NCI-H226 (cell line): ENCODE measurements at regions not wholly inside any gene's neighbourhood (a gene's known extent, or its start where the extent isn't known, plus 50 kb on each side); places are given as distances from the start of the nearest gene placed in this dataset.

ENCODE experiments used
- DNase-seq: peaks from one replicate; pipeline ENCODE4 v3.0.0-alpha.2; 2015

DNA sequence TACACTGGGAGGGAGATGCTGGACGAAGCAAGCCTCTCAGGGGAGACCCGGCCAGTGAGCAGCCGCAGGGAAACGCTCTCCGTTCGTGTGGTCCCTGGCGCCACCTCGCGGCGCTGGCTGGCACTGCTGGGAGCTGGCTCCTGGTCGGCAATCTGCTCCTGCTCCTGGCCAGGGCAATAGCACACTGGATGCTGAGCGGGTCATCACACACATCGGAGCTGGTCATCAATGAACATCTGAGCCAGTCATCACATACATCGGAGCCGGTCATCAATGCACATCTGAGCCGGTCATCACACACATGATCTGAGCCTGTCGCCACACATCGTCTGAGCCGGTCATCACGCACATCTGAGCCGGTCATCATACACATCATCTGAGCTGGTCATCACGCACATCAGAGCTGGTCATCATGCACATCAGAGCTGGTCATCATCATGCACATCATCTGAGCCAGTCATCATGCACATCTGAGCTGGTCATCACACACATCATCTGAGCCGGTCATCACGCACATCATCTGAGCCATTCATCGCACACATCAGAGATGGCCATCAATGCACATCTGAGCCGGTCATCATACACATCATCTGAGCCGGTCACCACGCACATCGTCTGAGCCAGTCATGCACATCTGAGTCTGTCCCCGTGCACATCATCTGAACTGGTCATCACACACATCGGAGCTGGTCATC, 217.3 kb downstream of the RBFOX3 start:
- DNase-seq: peak; percentile 38

DNA sequence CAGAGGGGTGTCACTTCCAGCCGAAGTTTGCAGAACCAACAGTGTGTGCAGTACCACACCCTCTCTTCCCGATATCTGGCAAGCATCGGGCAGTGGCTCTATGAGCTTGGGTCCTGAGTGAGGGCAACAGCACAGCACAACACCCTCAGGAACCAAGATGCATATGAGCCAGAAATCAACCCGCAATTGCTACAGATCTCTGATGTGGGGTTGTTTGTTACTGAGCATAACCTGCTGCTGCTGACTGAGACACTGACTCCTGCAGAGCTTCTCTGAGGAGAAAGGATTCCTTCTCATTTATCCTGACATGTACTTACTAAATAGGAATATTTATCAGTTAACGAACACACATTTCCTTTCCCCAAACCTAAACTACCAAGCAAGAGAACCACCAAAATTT, 218.3 kb downstream of the RBFOX3 start:
- no peak for DNase-seq

DNA sequence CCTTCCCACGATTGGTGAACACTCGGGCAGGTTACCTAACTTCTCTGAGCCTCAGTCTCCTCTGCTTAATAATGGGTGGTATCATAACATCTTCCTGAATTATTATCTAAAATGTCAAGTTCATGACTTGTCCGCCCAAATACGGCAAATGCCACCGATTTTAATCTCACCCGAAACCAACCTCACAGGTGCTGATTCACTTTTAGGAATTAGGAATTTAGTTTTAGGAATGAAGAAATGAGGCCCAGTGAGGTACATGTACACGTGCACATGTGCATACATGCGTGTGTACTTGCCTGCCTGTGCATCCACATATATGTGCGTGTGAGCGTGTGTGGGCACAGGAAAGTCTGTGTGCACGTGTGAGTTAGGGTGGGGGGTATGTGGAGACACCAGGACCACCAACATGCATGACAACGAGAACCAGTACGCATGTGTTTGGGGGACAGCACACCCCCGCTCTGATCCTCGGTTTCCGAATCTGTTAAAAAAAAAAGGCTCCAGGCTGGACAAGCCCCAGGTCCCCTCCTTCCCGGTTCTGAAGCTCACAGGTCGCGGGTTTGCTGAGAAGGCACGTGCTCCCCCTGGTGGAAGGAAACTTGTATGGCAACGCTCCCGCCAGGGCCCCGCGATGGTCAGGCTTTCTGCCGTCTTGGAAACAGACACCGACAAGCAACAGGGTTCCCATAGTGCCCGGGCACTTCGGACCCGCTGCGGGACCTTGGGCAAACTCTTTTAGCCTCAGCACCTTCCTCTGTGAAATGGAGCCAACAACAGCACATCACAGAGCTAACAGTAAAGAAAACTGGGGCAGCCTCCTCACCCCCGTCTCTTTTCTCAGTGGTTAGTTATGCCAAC, 219.2 kb downstream of the RBFOX3 start:
- peak; percentile 54 for DNase-seq

DNA sequence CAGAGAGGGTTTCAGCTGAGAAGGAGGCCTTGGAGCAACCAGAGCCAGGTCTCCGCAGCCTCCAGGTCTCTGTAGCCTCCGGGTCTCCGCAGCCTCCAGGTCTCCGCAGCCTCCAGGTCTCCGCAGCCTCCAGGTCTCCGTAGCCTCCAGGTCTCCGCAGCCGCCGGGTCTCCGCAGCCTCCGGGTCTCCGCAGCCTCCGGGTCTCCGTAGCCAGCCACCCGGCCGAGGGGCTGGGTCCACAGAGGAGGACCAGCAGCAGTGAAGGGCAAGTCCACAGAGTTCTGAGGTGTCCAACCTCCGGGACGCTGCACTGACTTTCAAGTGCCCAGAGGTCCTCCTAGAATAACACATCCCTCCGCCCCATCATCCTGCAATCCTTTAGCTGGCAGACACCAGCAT, 221.0 kb downstream of the RBFOX3 start:
- no peak for DNase-seq

DNA sequence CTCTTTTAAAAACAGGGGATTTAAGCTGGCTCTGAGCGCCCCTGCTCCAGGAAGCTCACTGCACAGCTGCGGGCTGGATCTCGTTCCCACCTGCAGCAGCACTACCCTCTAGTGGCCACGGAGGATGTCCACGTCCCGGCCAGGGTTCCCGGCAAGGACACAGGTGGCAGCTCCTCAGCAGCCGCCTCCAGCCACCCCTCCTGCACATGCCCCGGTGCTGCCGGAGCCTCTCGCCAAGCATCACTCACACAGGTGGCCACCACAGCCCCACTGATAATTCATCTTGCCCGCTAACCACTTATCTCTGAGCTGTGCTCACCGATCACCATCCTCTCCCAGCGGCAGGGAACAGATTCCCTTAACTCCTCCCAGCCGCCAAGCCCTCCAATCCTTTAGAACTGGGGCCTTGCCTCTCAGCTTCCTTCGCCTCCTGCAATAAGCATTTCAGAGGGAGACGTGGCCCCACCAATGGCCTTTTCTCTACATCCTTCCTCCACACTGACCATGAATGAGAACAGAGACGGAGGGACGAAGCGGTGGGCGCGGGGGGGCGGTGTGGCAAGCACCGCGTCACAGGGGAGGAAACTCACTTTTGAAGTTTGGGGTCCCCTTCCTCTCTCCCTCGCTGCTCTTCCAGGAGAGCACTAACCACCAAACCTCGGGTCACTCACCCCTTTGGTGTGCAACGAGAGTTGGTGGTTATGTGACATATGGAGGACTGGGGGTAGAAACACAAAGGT, 222.1 kb downstream of the RBFOX3 start:
- DNase-seq: peak; percentile 11

DNA sequence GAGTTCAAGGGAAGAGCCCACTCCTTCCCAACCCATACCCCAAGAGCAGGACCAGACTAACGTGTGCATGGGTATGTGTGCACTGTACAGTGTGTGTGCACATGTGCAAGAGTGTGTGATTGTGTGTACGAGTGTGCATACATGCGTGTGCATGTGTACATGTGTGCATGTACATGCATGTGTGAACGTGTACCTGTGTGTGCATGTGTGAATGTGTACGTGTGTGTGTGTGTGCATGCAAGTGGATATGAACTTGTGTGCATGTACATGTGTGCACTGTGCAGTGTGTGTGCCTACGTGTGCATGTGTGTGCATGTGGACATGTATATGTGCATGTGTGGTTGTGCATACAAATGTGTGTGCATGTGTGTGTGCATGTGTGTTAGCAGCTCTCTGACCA, 223.1 kb downstream of the RBFOX3 start:
- DNase-seq: no peak

DNA sequence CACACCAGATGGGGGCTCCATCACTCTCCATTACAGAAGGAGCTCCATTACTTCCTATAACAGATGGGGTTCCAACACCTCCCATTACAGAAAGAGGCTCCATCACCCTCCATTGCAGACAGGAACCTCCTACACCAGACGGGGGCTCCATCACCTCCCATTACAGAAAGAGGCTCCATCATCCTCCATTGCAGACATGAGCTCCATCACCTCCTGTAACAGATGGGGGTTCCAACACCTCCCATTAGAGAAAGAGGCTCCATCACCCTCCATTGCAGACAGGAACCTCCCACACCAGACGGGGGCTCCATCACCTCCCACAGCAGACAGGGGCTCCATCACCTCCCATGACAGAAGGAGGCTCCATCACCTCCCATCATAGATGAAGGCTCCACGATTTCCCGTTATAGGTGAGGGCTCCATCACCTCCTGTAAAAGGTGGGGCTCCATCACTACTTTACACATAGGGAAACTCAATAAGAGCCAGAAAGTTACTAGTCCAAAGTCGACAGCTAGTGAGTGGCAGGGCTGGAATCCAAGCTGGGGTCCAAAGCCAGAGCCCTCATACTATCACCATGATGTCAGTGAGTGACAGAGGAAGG, 224.8 kb downstream of the RBFOX3 start:
- no peak for DNase-seq

DNA sequence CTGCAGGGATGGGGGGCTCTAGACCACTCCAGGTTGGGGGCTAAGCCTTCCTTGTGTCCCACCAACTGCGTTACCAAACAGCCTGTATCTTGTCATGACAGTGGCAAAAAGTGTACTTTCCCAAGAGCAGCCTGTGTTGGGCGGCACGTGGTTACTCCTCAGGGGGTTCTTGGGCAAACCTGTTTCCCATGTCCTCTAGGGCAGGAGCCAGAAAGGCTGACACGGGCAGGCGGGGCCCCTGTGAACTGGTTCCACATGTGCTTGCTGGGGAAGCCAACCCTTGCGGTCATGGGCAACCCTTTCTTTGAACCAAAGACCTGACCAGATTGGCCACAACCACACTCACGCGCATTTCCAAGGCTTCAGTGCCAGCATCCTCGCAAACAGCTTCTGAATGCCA, 228.5 kb downstream of the RBFOX3 start:
- DNase-seq: no peak

DNA sequence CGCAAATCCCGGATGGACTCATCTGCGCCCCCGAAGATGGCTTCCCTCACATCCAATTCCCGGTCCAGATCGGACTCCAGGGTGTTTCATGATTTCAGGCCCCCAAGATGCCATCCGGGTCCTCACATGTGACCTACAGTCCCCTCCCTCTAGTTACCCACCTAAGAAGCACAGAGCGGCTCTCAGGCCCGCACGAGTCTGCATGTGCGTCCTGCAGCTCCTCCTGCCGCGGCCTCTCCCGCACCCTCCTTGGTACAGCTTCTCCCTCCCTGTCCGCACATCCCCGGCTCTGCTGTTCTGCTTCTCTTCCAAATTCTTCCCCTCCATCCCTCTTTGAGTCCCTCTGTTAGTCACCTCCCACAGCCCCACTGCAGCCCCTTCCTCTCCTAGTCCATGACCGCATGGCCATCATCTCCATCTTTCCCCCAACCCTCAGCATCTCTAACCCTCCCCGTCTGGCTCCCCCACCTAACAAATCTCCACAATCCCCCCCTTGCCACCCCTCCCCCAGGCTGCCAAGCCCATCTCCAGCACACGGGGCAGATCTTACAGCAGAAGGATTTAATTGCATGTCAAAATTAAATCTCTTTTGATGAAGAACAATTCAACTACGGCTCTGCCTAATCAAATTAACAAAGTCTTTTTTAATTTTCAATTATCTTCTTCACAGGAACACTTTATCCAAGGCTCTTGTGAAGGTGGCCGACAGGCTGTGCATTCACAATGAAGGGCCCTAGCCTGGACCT, 231.0 kb downstream of the RBFOX3 start:
- DNase-seq: no peak

DNA sequence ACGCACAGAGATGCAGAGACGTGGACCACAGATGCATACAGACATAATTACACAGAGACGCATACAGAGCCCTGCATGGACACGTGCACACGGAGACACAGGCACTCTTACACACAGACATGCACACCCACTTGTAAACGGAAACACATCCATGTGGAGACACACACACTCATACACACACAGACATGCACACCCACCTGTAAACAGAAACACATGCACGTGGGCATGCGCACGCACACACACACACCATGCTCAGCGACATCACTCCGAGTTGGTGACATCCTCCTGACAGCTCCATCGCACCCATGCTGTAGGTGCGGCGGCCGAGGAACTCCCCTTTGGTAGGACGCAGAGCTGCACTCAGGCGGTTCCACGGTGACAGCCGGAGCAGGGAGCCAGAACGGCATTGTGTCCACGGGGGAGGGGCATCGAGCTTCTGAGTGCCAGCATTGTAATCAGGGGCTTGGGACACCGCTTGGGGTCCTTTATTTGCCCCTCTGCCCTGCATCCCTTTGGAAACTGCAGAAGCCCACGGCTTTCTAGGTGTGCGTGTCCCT, 233.5 kb downstream of the RBFOX3 start:
- no peak for DNase-seq

DNA sequence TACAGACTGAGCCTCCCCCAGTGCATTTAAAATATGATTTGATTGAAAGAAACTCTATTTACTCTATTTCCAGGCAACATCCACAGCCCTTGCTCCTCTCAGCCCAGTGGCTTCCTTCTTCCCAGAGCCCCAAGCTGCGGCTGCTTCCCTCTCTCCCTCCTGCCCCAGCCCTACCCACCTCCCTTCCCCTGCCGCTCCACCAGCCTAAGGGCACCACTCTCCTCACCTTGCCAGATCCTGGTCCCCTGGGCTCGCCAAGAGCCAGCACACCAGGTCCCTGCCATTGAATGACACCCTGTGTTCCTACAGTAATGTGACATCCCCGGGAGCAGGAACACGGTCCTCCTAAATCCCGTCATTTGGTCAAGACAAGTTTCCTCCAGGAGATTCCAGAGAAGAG, 236.0 kb downstream of the RBFOX3 start:
- no peak for DNase-seq

DNA sequence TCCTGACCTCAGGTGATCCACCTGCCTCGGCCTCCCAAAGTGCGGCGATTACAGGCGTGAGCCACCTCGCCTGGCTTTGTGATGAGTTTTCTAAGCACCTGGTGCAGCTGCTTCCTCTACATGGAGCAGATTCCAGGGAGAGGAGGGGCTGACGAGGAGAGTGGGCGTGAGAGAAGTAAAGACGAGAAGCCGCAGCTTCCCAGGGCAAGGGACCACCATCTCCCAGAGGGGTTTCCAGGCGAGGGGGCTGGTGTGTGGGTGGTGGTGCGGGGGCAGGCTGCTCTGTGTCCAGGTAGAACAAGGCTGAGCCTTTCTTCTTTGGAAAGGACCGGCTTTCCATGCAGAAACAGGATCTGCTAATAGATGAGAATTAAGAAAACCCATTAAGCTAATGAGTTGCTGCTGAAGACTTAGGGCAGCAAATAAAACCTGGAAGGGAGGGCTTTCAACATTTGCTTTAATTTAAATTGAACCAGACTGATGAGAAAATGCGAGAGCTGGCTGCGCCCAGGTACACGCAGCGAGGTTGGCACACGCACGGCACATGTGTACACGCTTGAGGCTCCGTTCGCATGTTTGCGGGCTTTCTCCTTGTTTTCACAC, 236.7 kb downstream of the RBFOX3 start:
- DNase-seq: no peak

DNA sequence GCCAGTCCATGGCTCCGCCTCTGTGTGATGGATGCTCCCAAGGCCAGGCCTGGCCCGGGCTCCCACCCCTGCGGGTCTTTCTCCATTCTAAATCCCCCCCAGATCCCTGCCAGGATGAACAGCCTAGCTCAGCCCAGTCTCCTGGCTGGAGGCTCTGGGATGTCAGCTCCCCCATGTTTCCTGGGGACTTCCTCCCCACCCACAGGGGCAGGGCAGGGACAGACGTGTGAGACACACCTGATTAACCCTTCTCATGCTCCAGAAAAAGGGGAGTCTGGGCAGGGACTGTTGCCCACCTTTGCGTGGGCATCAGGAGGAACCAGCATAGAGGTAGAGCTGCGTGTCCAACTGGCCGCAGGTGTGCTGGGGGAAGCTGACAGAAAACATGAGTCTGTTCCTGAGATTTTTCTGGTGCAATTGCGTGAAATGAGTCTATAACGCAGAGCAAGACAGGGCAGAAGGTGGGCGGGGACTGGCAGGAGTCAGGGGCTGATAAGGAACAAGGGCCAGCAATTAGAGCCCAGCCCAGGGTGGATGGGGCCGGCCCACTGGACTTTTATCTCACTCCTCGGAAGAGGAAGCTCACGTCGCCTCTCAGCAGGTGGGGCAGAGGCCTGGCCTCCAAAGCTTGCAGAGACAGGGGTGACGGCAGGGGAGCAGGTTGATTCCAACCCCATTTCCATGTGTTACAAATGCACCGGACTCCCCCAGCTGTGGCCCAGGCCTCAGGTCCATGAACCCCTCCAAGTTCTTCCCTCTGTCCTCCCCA, 238.2 kb downstream of the RBFOX3 start:
- no peak for DNase-seq

DNA sequence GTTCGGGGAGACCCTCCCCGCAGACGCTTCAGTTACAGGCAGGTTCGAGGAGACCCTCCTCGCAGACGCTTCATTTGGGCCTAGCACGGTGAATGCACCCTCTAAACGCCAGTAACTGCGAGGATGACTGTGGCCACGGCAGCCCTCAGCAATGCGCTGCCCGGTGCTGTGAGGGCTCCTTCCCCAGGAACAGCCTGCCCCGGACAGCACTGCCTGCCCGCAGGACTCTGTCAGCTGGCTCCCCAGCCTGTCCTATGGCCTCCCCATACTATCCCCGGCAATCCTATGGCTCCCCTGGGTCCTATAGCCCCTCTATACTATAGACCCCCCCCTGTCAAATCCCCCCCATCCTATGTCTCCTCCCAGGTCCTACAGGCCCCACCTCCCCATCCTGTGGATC, 238.9 kb downstream of the RBFOX3 start:
- DNase-seq: no peak

DNA sequence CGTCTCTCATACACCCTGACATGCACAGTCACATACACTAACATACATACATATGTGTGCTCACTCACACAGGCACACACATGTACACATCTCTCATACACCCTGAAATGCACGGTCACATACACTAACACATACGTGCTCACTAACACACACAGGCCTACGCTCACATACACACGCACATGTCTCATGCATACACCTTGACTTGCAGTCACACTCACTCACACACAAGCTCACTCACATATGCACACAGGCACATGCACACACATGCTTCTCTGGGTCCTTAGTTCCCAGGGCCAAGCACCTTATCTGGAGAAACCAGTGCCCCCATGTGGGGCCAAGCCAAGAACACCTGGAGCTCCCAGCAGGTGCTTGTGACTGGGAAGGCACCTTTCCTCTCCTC, 240.3 kb downstream of the RBFOX3 start:
- DNase-seq: no peak

DNA sequence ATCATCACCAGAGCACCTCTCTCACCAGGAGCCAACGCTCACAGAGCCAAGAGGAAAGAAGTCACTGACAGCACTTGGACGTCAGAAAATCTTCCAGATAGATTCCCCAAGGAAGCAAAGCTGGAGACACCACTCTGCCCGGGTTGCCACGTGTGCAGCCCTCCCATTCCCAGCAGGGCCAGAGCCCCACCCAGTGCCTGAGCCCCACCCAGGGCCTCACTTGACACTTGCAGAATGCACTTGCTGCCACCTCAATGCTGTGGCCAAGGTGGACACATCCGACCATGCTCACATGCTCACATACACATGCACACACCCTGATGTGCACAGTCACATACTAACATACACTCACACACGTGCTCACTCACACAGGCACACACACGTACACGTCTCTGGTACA, 240.7 kb downstream of the RBFOX3 start:
- DNase-seq: no peak

DNA sequence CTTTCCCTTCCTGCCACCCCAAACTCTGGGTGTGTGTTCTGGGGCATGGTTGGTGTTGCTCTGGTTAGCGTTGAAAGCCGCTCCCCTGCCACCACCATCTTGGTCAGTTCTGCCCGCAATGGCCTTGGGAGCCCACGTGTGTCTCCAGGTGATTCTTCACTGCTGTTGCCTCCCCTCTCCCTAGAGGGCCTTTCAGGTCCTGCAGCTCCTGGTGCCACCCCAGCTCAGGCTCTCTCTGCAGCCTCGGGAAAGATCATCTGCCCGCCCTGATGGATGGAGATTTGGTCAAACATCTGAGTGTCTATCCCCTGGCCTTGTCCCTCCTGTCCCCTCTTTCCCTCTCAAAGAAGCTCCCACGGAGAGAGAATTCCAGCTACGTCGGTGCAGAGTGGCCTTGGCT, 241.3 kb downstream of the RBFOX3 start:
- no peak for DNase-seq

DNA sequence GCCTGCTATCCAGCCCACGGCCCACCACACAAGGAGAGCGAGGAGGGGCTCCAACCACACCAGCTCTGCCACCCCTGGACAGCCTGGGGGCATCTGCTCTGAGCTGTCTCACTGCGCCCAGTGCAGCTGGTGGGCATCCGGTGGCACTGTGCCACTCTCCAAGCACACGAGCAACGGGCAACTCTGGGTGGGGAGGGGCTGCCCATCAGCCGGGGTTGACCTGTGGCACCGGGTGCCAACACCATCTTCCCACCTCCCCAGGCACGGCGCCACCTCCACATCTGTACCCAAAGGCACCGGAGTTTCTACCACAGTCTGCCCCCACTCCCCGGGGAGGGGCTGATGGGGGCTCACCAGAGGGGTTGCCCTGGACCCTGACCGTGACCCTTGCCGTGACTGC, 241.8 kb downstream of the RBFOX3 start:
- no peak for DNase-seq

DNA sequence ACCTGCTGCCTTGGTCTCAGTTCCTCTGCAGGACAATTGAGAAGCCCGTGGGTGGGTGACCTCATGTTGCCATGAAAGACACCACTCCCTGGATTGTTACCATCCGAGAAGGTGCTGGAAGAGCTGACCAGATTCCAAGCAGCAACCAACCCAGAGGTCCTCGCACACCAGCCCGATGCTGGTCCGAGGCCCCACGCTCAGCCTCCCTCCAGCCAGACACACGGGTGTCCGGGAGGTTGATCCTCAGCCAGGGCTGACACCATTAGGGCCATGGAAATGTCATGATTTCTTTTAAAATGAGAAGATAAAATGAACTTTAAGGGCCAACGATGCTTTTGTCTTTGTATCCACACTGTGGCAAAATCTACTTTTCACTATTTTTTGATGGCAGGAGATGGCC, 242.3 kb downstream of the RBFOX3 start:
- DNase-seq: no peak

DNA sequence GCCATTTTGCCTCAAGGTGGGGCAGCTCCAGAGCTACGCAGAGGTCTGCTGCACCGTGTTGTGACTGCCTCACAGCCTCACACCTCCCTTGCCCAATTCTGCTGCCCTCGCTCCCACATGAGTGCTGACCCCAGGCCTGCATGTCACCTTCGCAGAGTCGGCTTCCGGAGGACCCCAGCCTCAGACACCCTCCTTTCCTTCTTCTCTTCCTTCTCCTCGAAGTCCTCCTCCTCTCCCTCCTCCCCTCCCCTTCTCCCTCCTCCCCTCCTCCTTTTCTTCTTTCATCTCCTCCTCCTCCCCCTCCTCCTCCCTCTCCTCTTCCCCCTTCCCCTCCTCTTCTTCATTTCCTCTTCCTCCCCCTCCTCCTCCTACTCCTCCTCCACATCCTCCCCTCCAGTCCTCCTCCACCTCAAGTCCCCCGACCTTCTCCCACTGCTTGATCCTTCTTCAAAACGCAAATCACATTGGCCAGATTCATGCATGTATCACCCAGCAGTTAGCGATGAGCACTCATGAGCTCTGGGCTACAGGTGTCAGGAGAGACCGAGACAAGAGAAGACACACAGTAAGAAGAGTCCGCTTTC, 243.8 kb downstream of the RBFOX3 start:
- no peak for DNase-seq
